ENCODE measurements at regions not wholly inside any gene's neighbourhood (a gene's known extent, or its start where the extent isn't known, plus 50 kb on each side); places are given as distances from the start of the nearest gene placed in this dataset.

DNA sequence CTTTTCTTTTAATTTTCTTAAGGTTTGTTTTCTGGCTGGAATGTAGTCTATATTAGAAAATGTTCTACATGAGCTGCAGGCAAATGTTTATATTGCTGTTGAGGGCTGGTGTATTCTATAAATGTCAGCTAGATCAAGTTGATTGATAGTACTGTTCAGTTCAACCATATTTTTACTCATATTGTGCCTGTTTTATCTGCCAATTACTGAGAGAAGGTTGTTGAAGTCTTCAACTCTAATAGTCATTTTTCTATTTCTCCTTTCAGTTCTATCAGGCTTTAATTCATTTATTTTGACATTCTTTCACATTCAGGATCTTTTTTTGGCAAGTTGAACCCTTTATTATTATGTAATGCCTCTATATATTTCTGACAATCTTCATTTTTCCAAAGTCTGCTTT, 93.2 kb upstream of the HS3ST3A1 start:
- TF ChIP-seq, protein P1, sequence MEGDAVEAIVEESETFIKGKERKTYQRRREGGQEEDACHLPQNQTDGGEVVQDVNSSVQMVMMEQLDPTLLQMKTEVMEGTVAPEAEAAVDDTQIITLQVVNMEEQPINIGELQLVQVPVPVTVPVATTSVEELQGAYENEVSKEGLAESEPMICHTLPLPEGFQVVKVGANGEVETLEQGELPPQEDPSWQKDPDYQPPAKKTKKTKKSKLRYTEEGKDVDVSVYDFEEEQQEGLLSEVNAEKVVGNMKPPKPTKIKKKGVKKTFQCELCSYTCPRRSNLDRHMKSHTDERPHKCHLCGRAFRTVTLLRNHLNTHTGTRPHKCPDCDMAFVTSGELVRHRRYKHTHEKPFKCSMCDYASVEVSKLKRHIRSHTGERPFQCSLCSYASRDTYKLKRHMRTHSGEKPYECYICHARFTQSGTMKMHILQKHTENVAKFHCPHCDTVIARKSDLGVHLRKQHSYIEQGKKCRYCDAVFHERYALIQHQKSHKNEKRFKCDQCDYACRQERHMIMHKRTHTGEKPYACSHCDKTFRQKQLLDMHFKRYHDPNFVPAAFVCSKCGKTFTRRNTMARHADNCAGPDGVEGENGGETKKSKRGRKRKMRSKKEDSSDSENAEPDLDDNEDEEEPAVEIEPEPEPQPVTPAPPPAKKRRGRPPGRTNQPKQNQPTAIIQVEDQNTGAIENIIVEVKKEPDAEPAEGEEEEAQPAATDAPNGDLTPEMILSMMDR (IDR thresholded peaks at IDR 0.05; ENCODE audit: low read depth, low read length) = no peak
- no peak for TF ChIP-seq EZH2phosphoT487 (IDR thresholded peaks at IDR 0.05; ENCODE audit: low read depth)

All from OCI-LY3 (cell line).